ENCODE measurements at regions not wholly inside any gene's neighbourhood (a gene's known extent, or its start where the extent isn't known, plus 50 kb on each side); places are given as distances from the start of the nearest gene placed in this dataset.
A peak's percentile ranks its signal among the peaks of the same experiment; 100 is the strongest.

DNA sequence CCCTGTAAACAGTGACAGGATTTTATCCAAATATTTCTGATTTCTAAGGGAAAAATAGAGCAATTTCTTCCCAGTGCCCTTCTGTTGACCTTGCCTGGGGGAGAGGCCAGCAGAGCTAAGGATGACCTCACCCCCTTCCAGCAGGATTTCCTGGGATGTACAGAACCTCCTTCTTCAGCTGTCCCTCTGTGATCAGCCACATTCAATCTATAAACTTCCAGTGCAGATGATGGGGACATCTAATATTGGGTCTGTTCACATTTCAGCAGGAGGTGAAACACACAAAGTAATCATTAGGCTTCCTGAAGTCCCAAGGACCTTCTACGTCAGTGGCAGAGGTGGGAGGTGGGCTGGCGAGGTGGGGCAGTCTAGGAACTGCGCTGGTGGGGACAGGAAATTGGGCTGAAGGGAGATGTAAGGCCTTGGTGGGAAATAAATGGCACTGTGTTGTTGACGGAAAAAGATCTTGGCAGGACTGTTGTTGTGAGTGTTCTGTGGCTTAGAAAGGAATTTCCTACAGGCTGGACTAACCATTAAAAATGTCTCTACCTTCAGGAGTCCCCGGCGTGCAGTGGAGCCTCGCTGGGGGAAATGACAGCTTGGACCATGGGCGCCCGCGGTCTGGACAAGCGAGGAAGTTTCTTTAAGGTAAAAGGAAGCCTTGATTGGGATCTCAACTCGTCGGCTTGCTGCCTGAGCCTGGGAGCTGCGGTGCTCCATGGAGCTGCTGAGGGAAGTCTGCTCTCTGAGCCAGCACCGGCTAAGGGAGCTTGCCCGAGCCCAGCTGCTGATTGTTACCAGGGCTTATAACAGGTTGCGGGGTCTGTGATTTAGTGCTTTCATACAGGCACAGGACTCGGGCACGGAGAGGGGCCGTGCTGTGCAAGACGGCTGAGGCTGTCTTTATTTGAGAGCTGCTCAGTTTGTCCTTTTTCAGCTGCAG, 127.9 kb upstream of the NAA20 start:
- ATAC-seq (no peak), DNase-seq (no peak)
- H3K27me3 Mint-ChIP-seq: peaks cover 3 to 34% (median 28%) of the 10 kb centered on the region in 5 donors
- H3K4me3 Mint-ChIP-seq: no peak overlapping the region
- no peaks in the 10 kb centered on the region for H3K36me3 Mint-ChIP-seq
- H3K27ac Mint-ChIP-seq: no peak overlapping the region
- H3K9me3 Mint-ChIP-seq: peaks cover 0 to 5% (median 0%) of the 10 kb centered on the region in 9 donors
- H3K4me1 Mint-ChIP-seq: no peaks in the 10 kb centered on the region
- POLR2A ChIA-PET: no interaction called here

DNA sequence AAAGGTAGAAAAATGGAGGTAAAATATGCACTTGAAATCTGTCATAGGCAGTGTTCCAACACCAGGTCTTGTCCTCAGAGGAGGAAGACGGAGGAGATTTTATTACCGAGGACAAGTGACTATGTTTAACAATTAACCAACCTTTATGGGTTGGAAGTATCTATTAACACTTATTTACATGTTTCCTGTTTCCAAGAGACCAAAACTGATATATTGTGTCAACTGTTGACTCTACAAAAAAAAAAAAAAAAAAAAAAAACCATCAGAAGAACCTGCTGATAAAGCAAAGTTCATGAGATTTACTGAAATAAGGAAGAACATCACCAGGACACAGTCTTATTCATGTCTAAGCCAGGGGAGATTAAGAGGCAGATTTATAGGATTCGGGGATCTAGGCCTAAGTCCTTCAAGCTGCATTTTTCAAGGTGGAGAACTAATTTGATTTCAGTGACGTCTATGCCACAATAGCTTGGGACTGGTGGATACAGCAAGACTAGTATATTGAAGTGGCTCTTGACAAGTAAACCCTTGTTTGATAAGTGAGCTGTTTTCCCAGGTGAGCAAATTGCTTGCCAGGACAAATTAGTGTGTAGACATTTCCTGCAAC, 126.6 kb upstream of the NAA20 start:
- no peak for ATAC-seq
- POLR2A ChIA-PET: no interaction called here
- Mint-ChIP-seq H3K9me3 (peaks cover 0 to 9% (median 0%) of the 10 kb centered on the region in 9 donors), H3K36me3 (no peaks in the 10 kb centered on the region), H3K4me1 (no peaks in the 10 kb centered on the region), H3K27me3 (peaks cover 7 to 34% (median 26%) of the 10 kb centered on the region in 5 donors), H3K27ac (no peak overlapping the region), H3K4me3 (no peak overlapping the region)
- DNase-seq: no peak

DNA sequence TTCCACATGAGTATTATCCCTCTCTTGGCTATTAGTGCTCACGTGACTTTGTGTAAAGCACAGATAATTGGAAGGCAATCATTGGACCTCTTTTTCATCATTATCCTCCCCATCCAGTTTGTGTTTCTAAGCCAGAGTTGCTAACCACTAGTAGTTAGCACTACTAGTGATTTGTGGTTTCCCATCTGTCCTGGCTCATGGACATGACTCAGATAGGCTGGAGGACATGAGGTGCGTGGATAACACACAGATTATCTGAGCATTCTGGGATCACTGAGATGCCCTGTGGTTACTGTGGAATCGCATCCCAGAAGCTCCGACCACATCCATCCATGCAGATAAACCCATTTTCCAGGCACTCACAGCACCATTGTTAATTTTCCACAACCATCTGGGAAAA, 123.8 kb upstream of the NAA20 start:
- Mint-ChIP-seq H3K9me3 (peaks cover 0 to 9% (median 2%) of the 10 kb centered on the region in 9 donors), H3K4me1 (peaks cover 0 to 1% (median 0%) of the 10 kb centered on the region in 4 donors), H3K27me3 (peaks cover 5 to 34% (median 26%) of the 10 kb centered on the region in 5 donors), H3K4me3 (no peak overlapping the region), H3K27ac (no peak overlapping the region), H3K36me3 (peaks cover 0 to under 1% (median 0%) of the 10 kb centered on the region in 3 donors)
- DNase-seq: no peak
- POLR2A ChIA-PET: no interaction called here
- ATAC-seq: no peak

DNA sequence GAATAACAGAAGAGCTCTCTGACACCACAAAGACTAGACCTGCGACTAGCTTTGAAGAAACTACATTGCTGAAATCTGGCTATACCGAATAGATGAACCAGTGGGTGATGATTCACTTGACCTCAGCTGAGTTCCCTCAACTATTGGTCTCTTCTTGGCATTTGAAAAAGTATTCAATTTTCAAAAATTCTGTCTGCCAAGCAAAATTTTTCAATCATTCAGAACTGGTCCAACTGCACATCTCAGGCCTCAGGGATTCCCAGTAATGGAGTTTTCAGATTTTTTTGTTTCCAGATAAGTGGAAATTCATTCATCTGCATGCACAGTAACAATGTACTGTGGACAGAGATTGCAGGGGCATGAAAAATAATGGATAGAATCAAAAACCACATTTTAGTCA, 121.4 kb upstream of the NAA20 start:
- no peak for DNase-seq
- POLR2A ChIA-PET: no interaction called here
- Mint-ChIP-seq H3K27ac (no peak overlapping the region), H3K9me3 (peaks cover 3 to 21% (median 11%) of the 10 kb centered on the region in 9 donors), H3K4me3 (no peak overlapping the region), H3K36me3 (peaks cover 0 to 15% (median 4%) of the 10 kb centered on the region in 3 donors), H3K4me1 (peaks cover 0 to 1% (median 0%) of the 10 kb centered on the region in 4 donors), H3K27me3 (peaks cover 7 to 25% (median 13%) of the 10 kb centered on the region in 5 donors)
- ATAC-seq: no peak

DNA sequence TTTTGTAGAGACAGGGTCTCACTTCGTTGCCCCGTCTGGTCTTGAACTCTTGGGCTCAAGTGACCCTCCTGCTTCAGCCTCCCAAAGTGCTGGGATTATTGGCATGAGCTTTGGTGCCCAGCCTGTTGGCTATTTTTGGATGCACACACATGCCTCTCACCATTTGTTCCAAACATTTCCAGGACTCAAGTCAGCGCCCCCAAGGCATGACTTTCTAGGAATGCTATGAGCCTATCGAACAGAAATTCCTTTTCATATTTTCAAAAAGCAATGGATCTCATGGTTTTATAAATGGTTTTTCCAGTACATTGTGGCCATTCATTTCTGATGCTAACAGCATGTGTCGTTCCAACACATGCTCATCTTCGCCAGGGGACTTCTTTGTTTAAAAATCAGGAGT, 119.3 kb upstream of the NAA20 start:
- Mint-ChIP-seq H3K9me3 (peaks cover 3 to 19% (median 11%) of the 10 kb centered on the region in 9 donors), H3K4me1 (peaks cover 0 to 1% (median 0%) of the 10 kb centered on the region in 4 donors), H3K36me3 (peaks cover 0 to 15% (median 4%) of the 10 kb centered on the region in 3 donors), H3K27ac (no peak overlapping the region), H3K27me3 (peaks cover 5 to 21% (median 10%) of the 10 kb centered on the region in 5 donors), H3K4me3 (no peak overlapping the region)
- POLR2A ChIA-PET: no interaction called here
- DNase-seq (no peak), ATAC-seq (no peak)

DNA sequence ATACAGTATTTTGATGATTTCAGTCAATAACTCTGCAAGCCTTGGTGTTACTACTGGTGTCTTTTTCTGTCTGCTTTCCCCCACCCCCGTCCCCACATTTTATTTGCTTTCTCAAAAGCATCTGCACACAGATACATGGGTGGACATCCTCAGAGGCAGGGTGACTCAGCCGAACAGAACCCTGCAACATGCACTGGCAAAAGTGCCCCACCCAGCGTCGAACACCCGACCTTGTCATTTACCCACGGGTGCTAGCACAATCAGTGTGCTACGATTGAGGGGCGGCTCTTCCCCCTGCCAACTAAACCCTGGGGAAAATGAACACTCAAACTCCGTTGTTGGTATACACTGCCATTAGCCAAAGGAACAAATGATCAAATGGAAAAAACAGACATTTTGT, 115.9 kb upstream of the NAA20 start:
- POLR2A ChIA-PET: no interaction called here
- H3K4me1 Mint-ChIP-seq: peaks cover 0 to 7% (median under 1%) of the 10 kb centered on the region in 4 donors
- peaks cover 0 to 15% (median 4%) of the 10 kb centered on the region in 3 donors for H3K36me3 Mint-ChIP-seq
- peaks cover 2 to 10% (median 6%) of the 10 kb centered on the region in 5 donors for H3K27me3 Mint-ChIP-seq
- peaks cover 3 to 19% (median 11%) of the 10 kb centered on the region in 9 donors for H3K9me3 Mint-ChIP-seq
- H3K4me3 Mint-ChIP-seq: no peak overlapping the region
- H3K27ac Mint-ChIP-seq: no peak overlapping the region
- DNase-seq (no peak), ATAC-seq (no peak)

DNA sequence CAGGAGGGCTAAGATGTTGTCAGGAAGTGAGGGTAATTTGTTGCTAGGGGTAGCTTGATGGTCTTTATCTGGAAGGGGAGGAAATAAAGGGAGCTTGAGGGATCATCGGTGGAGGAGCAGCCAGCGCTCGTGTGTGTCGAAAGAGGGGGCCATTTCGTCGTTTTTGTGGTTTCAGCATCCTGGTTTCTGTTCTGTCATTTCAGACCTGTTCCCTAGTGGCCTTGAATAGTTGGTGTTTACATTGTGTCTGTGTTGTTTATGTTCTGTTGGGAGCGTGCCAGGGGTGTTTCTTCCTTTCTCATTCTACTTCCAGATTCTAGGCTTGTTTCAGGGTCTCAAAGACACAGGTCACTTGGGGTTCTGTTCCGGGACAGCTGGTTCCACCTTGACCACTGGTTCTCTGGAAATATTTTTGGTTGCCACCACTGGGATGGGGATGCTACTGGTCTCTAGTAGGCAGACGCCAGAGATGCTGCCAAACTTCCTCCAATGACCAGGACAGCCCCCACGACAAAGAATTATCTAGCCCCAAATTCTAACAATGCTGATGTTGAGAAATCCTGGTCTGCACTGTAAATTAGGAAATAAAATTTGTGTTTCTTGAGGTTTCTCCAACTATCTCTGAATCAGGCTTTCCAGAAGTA, 113.9 kb upstream of the NAA20 start:
- DNase-seq: peak in 1 of 10 donors; percentile 8
- peaks cover 0 to 7% (median 0%) of the 10 kb centered on the region in 4 donors for H3K4me1 Mint-ChIP-seq

DNA sequence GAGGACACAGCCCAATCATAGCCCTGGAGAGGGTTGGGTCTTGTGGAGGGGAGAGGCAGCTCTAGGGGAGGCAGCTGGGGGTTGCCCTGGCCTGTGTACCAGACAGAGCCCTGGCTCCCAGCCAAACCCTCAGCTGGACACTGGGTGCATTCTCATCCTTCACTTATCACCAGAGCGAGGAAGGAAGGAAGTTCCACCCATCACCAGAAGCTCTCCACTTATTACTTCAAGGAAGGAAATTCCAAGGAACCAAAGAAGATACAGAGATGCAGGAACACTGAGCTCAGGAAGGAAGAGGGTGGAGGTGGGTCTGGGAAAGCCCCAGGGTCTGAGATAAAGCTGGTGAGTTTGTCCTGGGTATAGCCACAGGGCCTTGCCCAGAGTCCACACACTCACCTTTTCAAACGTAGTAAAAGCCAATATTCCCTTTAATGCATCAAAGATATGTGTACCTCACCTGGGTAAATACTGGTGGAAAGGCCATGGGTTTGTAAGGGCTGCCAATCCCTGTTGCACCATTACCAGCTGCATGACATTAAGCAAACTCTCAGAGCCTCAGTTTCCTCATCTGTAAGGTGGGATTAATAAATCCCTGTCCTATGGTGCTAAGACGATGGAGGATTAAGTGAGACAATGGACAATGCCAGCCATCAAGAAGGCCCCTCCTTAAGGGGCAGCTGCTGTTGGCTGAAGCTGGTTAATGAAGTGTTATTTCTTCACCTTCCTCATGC, 109.7 kb upstream of the NAA20 start:
- DNase-seq (no peak), ATAC-seq (no peak)
- Mint-ChIP-seq H3K4me1 (peaks cover 0 to 17% (median 0%) of the 10 kb centered on the region in 4 donors), H3K9me3 (no peaks in the 10 kb centered on the region), H3K27ac (no peak overlapping the region), H3K36me3 (no peaks in the 10 kb centered on the region), H3K4me3 (no peak overlapping the region), H3K27me3 (peaks cover 0 to 4% (median 0%) of the 10 kb centered on the region in 5 donors)
- POLR2A ChIA-PET: no interaction called here

More for the DNA sequence above, 113.9 kb upstream of the NAA20 start:
- POLR2A ChIA-PET: no interaction called here
- Mint-ChIP-seq H3K36me3 (peaks cover 0 to 15% (median 4%) of the 10 kb centered on the region in 3 donors), H3K27me3 (peaks cover 3 to 10% (median 5%) of the 10 kb centered on the region in 5 donors), H3K27ac (no peak overlapping the region), H3K9me3 (peaks cover 3 to 15% (median 11%) of the 10 kb centered on the region in 9 donors), H3K4me3 (no peak overlapping the region)
- no peak for ATAC-seq

DNA sequence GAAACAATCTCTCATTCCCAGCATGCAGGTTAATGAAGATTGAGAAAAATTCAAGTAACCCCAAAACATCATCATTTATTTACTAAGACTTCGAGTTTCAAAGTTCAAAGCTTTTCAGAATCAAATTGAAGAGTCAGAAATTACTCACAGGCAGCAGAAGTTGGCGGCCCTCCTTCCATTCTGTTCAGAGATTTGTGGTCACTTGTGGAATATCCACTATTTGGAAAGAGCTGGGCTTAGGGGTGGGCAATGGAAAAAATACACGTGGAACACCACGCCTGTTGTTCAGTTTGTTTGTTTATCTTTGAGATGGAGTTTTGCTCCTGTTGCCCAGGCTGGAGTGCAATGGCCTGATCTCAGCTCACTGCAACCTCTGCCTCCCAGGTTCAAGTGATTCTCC, 108.6 kb upstream of the NAA20 start:
- Mint-ChIP-seq H3K27me3 (peaks cover 0 to 4% (median 0%) of the 10 kb centered on the region in 5 donors), H3K36me3 (no peaks in the 10 kb centered on the region), H3K27ac (no peak overlapping the region), H3K4me3 (no peak overlapping the region), H3K4me1 (peaks cover 0 to 15% (median 0%) of the 10 kb centered on the region in 4 donors), H3K9me3 (no peaks in the 10 kb centered on the region)
- ATAC-seq (no peak), DNase-seq (no peak)
- POLR2A ChIA-PET: no interaction called here

DNA sequence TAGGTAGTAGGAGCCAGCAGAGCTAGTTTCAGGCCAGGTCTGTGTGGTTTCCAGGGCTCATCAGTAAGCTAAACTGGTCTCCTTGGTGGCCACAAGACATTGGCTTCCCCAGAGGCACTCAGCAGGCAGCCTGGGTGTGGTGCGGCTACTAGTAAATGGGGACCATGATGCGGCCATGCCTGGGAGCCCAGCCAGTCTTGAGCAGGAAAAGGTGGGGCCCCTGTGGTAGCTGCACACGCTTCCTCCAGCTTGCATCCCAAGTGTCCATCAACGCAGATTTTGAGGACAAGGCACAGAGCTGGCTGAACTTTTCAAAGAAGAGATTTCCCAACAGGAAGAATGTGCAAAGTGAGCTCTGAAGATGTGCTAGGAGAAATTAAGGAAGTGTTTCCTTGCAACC, 107.4 kb upstream of the NAA20 start:
- no peaks in the 10 kb centered on the region for H3K36me3 Mint-ChIP-seq
- peaks cover 0 to 6% (median 2%) of the 10 kb centered on the region in 5 donors for H3K27me3 Mint-ChIP-seq
- H3K4me3 Mint-ChIP-seq: no peak overlapping the region
- H3K9me3 Mint-ChIP-seq: no peaks in the 10 kb centered on the region
- no peak overlapping the region for H3K27ac Mint-ChIP-seq
- POLR2A ChIA-PET: no interaction called here
- no peak for ATAC-seq
- DNase-seq: no peak
- H3K4me1 Mint-ChIP-seq: peaks cover 0 to 22% (median 0%) of the 10 kb centered on the region in 4 donors

DNA sequence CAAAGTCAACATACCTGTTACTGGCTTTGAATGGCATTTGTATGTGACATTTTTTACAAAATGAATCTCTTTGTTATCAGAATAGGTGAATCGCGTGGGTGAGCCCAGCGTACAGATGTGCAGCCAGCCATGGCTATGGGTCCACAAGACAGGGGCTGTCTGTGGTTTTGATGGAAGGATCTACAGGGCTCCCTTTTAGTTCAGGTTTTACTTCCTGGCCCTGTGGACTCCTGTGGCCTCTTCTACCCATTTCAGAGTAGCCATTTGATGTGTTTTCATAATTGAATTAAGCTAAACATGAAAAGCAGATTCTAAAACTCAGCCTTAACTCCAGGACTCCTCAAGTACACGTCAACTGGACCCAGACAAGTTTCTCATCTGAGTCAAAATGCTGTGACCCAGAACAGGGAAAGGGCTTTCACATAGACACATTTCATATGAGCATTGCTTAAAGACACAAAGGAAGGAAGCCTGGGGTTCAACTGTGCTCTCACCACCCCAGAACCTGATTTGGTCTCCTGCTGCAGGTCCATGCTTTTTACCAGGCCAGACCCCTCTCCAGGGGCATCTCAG, 105.3 kb upstream of the NAA20 start:
- POLR2A ChIA-PET: no interaction called here
- Mint-ChIP-seq H3K36me3 (no peaks in the 10 kb centered on the region), H3K9me3 (no peaks in the 10 kb centered on the region), H3K27me3 (peaks cover 0 to 26% (median 11%) of the 10 kb centered on the region in 5 donors), H3K4me1 (peaks cover 0 to 38% (median 0%) of the 10 kb centered on the region in 4 donors), H3K27ac (no peak overlapping the region), H3K4me3 (no peak overlapping the region)
- ATAC-seq: no peak
- DNase-seq: no peak

DNA sequence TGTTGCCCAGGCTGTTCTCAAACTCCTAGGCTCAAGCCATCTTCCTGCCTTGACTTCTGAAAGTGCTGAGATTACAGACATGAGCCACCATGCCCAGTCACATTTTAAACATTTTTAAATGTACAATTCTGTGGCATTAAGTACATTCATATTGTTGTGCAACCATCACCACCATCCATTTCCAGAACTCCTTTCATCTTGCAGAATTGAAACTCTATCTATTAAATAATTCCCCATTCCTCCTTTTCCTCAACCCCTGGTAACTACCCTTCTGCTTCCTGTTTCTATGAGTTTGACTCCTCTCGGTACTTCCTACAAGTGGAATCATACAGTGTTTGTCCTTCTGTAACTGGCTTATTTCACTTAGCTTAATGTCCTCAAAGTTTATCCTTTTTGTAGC, 103.8 kb upstream of the NAA20 start:
- POLR2A ChIA-PET: no interaction called here
- Mint-ChIP-seq H3K36me3 (no peaks in the 10 kb centered on the region), H3K27ac (no peak overlapping the region), H3K4me3 (no peak overlapping the region), H3K4me1 (peaks cover 0 to 47% (median 0%) of the 10 kb centered on the region in 4 donors), H3K9me3 (no peaks in the 10 kb centered on the region), H3K27me3 (peaks cover 0 to 26% (median 11%) of the 10 kb centered on the region in 5 donors)
- ATAC-seq (no peak), DNase-seq (no peak)

All from naive thymus-derived CD8-positive, alpha-beta T cell (primary cell).